ENCODE measurements at regions not wholly inside any gene's neighbourhood (a gene's known extent, or its start where the extent isn't known, plus 50 kb on each side); places are given as distances from the start of the nearest gene placed in this dataset.
"Not testable (repeated sequence)": the region's sequence is repeated elsewhere in the genome, so short reads cannot be mapped to it uniquely, and the experiment has no call there.

DNA sequence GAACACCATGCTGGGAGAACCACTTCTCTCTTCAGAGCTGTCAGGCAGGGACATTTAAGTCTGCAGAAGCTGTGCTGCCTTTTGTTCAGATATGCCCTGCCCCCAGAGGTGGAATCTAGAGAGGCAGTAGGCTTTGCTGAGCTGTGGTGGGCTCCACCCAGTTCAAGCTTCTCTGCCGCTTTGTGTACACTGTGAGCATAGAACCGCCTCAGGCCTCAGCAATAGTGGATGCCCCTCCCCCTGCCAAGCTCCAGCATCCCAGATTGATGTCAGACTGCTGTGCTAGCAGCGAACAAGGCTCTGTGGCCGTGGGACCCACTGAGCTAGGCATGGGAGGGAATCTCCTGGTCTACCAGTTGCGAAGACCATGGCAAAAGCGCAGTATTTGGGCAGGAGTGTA, 121.6 kb downstream of the NFKBIZ start:
- ChIA-PET POLR2A (no interaction called here), CTCF (no interaction called here)
- H2AFZ ChIP-seq (ENCODE audit: low read depth): no peak overlapping the region
- no peaks in the 10 kb centered on the region for H3K9me3 ChIP-seq
- H3K9ac ChIP-seq: no peak overlapping the region
- no peaks in the 10 kb centered on the region for H3K36me3 ChIP-seq (replicated peaks in 1 of 2; ENCODE audit: control insufficient read depth in 1 of 2, insufficient read depth in 2 of 2, low read length in 1 of 2)
- WGBS (ENCODE audit: low lambda C conversion rate): 75% methylated on average over 3 of the region's 6 CpGs
- no peak overlapping the region for H3K4me3 ChIP-seq (ENCODE audit: low read depth in 2 of 2, low read length in 1 of 2)
- no peaks in the 10 kb centered on the region for H3K9me2 ChIP-seq
- no peaks in the 10 kb centered on the region for H3K27me3 ChIP-seq (ENCODE audit: insufficient read depth)
- H3K79me2 ChIP-seq (ENCODE audit: insufficient read depth): no peaks in the 10 kb centered on the region
- no peaks in the 10 kb centered on the region for H3K4me1 ChIP-seq (ENCODE audit: control insufficient read depth in 1 of 2, insufficient read depth in 2 of 2, low read depth in 1 of 2, low read length in 1 of 2)
- DNase-seq: no peak
- no peak for TF ChIP-seq FOXJ3 (CRISPR knock-in tag; IDR thresholded peaks at IDR 0.05)
- no peak for TF ChIP-seq CTCF (IDR thresholded peaks at IDR 0.05)
- TF ChIP-seq IRF3 (IDR thresholded peaks at IDR 0.05; ENCODE audit: low read depth, low read length): no peak
- H3K27ac ChIP-seq (ENCODE audit: low read depth in 2 of 2, low read length in 1 of 2): no peak overlapping the region
- H4K20me1 ChIP-seq (ENCODE audit: insufficient read depth): no peaks in the 10 kb centered on the region
- H3F3A ChIP-seq (replicated peaks; ENCODE audit: insufficient read depth): no peaks in the 10 kb centered on the region
- H3K4me2 ChIP-seq: no peak overlapping the region

GRCh38 chr3:101972430-101973162, 123.3 kb downstream of the NFKBIZ start:
- no peaks in the 10 kb centered on the region for H3F3A ChIP-seq (replicated peaks; ENCODE audit: insufficient read depth)
- H3K27me3 ChIP-seq (ENCODE audit: insufficient read depth): no peaks in the 10 kb centered on the region
- no peaks in the 10 kb centered on the region for H4K20me1 ChIP-seq (ENCODE audit: insufficient read depth)
- TF ChIP-seq FOXJ3 (CRISPR knock-in tag; IDR thresholded peaks at IDR 0.05): no peak
- no peak for TF ChIP-seq TAF1 (IDR thresholded peaks at IDR 0.05; ENCODE audit: borderline replicate concordance, low read depth, low read length)
- WGBS (ENCODE audit: low lambda C conversion rate): 47% methylated on average over 2 of the region's 2 CpGs
- H3K79me2 ChIP-seq (ENCODE audit: insufficient read depth): no peaks in the 10 kb centered on the region
- no peaks in the 10 kb centered on the region for H3K9me2 ChIP-seq
- H3K4me3 ChIP-seq (ENCODE audit: low read depth in 2 of 2, low read length in 1 of 2): no peak overlapping the region
- no peaks in the 10 kb centered on the region; a peak in 1 of 4 replicates for H3K4me1 ChIP-seq (ENCODE audit: control insufficient read depth in 1 of 2, insufficient read depth in 2 of 2, low read depth in 1 of 2, low read length in 1 of 2)
- ChIA-PET CTCF (no interaction called here), POLR2A (no interaction called here)
- no peaks in the 10 kb centered on the region for H3K36me3 ChIP-seq (replicated peaks in 1 of 2; ENCODE audit: control insufficient read depth in 1 of 2, insufficient read depth in 2 of 2, low read length in 1 of 2)
- no peak overlapping the region for H3K27ac ChIP-seq (ENCODE audit: low read depth in 2 of 2, low read length in 1 of 2)
- no peak overlapping the region for H3K4me2 ChIP-seq
- H2AFZ ChIP-seq (ENCODE audit: low read depth): no peak overlapping the region
- no peak overlapping the region for H3K9ac ChIP-seq
- DNase-seq: no peak
- H3K9me3 ChIP-seq: no peaks in the 10 kb centered on the region

- POLR2A ChIA-PET: no interaction called here
- Histone ChIP-seq H3K36me3 (replicated peaks in 1 of 2; ENCODE audit: control insufficient read depth in 1 of 2, insufficient read depth in 2 of 2, low read length in 1 of 2) (no peaks in the 10 kb centered on the region), H4K20me1 (ENCODE audit: insufficient read depth) (no peaks in the 10 kb centered on the region), H2AFZ (ENCODE audit: low read depth) (no peak overlapping the region), H3K4me1 (ENCODE audit: control insufficient read depth in 1 of 2, insufficient read depth in 2 of 2, low read depth in 1 of 2, low read length in 1 of 2) (no peaks in the 10 kb centered on the region; a peak in 1 of 4 replicates), H3K4me3 (ENCODE audit: low read depth in 2 of 2, low read length in 1 of 2) (no peak overlapping the region), H3K9me2 (no peaks in the 10 kb centered on the region), H3F3A (replicated peaks; ENCODE audit: insufficient read depth) (no peaks in the 10 kb centered on the region), H3K9me3 (no peaks in the 10 kb centered on the region), H3K79me2 (ENCODE audit: insufficient read depth) (no peaks in the 10 kb centered on the region), H3K9ac (no peak overlapping the region), H3K4me2 (no peak overlapping the region), H3K27me3 (ENCODE audit: insufficient read depth) (no peaks in the 10 kb centered on the region), H3K27ac (ENCODE audit: low read depth in 2 of 2, low read length in 1 of 2) (no peak overlapping the region)
- WGBS (ENCODE audit: low lambda C conversion rate): 91% methylated on average over 1 of the region's 1 CpG
- no peak for DNase-seq
- CTCF ChIA-PET: no interaction called here
- TF ChIP-seq CTCF (IDR thresholded peaks at IDR 0.05): no peak
- no peak for TF ChIP-seq TCF12 (IDR thresholded peaks at IDR 0.05)
- TF ChIP-seq MAX (IDR thresholded peaks at IDR 0.05; ENCODE audit: low read depth): no peak
Measured at GRCh38 chr3:101973163-101973505, 123.8 kb downstream of the NFKBIZ start.

- H2AFZ ChIP-seq (ENCODE audit: low read depth); DNase-seq; H3K4me3 ChIP-seq (ENCODE audit: low read depth in 2 of 2, low read length in 1 of 2); H3K79me2 ChIP-seq (ENCODE audit: insufficient read depth); H3K9ac ChIP-seq; H3F3A ChIP-seq (replicated peaks; ENCODE audit: insufficient read depth); POLR2A ChIA-PET; H3K27me3 ChIP-seq (ENCODE audit: insufficient read depth); H3K9me2 ChIP-seq; CTCF ChIA-PET; H4K20me1 ChIP-seq (ENCODE audit: insufficient read depth); H3K27ac ChIP-seq (ENCODE audit: low read depth in 2 of 2, low read length in 1 of 2); H3K4me2 ChIP-seq; H3K36me3 ChIP-seq (replicated peaks in 1 of 2; ENCODE audit: control insufficient read depth in 1 of 2, insufficient read depth in 2 of 2, low read length in 1 of 2); H3K4me1 ChIP-seq (ENCODE audit: control insufficient read depth in 1 of 2, insufficient read depth in 2 of 2, low read depth in 1 of 2, low read length in 1 of 2); H3K9me3 ChIP-seq: not testable (repeated sequence)
- WGBS (ENCODE audit: low lambda C conversion rate): 90% methylated on average over 1 of the region's 1 CpG
Measured at GRCh38 chr3:101975415-101975814, 126.1 kb downstream of the NFKBIZ start.
